HG02623 (cell line): ENCODE measurements at regions not wholly inside any gene's neighbourhood (a gene's known extent, or its start where the extent isn't known, plus 50 kb on each side); places are given as distances from the start of the nearest gene placed in this dataset.

Experiments
- ATAC-seq: cut with Tn5 transposase; IDR thresholded peaks from one replicate; pipeline ENCODE4 v1.9.1; 2021; ENCODE audit warnings: moderate library complexity; ENCODE audit not compliant: unreplicated experiment

DNA sequence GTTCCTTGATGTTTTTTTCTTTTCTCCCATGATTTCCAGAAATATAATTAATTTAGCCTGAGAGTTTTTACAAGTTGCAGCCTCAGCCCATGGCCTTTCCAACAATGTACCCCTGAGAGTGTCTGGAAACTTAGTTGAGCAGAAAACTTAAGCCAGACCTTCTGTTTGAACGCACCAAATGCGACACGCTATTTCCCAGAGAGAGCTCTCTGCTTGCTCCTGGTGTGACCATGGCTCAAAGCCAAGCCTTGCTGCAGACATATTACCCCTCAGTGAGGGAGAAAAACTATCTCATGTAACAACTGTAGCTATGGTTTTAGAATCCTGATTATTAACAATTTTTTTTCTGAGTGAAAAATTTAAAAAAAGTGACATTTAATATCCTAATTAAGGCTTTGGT, 1204.5 kb upstream of the SLC10A2 start:
- no peak for ATAC-seq

DNA sequence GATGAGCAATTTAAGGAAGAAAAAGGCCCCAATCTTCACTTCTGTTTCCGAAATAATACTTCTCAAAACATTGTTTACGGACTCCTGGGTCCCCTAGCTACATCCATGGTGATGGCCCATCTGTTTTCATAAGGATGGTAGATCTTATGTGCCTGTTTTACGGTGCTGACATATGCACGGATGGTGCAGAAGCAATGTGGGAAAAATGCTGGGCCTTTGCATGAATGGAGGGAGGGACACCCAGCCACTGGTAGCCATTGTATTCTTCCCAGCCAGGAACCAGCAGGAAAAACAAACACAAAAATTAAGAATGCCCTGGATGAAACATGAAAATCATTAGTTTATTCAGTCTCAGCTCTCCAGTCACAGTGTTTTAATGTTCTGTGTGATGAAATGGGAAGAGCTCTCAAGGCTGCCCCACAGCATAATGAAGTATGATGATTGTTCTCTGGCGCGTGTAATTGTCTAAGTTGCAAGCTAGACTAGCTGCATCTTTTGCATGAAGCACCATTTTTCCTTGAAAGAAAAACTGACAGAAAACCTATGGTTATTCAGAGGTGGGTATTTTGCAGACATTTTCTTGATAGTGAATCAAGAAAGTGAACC, 1201.1 kb upstream of the SLC10A2 start:
- no peak for ATAC-seq

DNA sequence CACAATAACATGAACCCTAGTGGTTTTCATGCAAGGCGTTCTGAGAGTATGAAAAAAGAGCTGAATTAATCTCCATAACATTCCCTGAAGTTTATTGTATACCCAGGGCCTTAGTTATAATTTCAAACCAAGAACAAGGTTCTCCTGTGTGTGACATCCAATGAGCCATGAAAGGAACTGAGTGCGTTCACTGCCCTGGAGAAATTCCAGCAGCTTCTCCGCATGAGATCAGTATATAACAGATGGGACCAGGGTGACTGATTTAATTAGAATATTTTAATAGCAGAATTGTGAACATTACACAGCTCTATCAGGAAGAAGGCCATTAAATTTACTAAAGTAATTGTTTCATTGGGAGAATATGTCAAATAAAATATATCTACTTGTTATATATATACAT, 1190.5 kb upstream of the SLC10A2 start:
- no peak for ATAC-seq

DNA sequence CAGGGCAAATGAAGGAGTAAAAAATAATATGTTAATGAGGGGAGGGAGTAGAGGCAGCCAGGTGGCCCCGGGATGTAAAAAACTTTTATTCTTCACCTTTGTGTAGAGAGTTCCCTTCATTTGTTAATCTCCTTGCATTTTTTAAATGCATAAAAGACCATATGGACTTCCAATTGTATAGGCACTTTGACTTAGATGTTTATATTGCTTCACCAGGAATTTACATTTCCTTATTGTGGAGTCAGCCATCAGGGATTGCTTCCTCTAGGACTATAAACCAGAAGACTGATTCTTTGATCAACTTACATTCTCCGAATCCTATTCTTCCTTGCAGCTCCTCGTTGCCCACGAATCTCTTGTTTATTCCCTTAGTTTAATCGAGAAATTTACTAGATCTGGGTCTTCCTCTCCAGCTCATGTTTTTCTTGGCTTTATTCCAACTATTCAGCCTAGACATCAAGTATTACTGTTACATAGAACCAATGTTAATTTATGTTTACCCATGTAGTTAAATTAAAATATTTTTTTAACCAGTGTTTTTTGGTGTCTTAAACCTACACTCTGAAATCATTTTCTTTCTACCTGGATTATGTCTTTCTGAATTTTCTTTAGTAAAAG, 1187.0 kb upstream of the SLC10A2 start:
- no peak for ATAC-seq

DNA sequence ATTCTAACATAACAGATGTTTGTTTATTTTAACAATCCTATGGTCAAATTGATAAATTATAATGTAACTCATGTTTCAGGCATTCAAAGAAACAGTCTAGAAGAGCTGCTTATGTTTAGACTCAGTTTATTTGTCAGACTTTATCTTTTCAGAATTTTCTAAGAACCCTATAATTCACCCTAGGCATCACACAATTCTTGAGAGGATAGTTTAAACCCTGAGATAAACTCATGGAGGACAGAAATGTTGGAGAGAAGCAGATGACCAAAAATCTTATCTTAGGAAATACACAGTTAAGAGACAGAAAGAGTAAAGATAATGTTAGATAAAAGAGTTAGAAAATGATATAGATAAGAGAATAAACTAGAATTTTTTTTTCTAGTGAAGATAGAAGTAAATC, 1185.7 kb upstream of the SLC10A2 start:
- no peak for ATAC-seq

DNA sequence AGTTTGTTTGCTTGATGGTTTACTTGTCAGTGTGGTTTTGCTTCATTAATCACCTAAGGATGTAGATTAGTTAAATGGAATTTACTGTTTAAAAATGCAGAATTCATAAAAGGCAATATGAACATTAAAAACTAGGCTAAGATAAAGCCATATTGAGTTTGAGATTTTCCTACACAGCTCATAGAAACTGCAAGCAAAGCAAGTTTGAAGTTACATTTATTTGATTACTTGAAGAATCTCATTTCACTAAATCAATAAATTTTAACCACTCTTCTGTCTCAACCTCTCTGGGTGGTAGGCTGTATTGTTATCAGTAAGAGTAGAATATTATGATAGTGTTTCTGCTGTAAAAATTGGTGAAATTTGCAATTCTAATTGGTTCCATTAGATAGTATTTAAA, 1180.7 kb upstream of the SLC10A2 start:
- no peak for ATAC-seq

DNA sequence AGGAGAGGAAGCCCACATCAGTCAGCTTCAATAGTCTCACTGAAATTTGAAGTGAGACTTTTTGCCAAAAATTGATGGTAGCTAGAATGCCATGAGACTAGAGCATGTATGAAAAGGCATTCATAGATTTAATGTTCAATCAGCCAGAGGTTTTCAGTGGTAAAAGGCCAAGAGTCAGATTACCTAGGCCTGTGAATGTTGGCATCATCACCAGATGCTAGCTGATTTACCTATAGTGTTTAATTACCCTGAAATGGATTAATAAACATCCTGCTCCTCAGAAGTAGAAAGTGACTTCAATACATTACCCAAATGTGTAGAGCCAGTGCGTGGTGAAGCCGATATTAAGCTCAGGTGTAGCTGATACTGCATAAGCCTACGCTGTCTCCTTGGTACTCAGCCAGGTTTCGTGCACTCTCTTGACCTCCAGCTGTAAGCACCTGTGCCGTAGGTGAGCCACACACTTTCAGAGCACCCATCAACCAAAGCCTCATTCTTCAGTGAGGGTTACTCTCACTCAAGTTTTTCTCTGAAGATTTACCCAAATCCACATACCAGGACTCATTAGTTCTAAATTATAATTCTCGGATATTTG, 1140.3 kb upstream of the SLC10A2 start:
- no peak for ATAC-seq

DNA sequence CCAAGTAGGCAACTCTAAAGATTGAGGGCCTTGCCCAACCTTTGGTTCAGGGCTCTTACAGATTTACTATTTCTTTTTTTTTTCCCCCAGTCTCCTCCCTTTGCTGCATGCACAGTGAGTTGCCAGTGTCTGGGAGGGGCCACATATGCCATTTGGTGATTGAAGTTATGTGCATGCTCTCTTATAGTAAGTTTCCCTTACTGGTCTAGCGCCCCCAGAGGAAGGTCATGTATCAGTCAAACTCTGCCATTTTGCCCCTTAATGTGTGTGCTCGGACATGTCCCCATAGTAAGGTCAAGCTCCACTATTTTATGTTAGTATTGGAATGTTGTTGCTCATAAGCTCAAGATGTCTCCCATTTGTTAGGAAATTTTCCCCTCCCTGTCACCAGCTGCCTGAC, 1138.0 kb upstream of the SLC10A2 start:
- ATAC-seq = no peak

DNA sequence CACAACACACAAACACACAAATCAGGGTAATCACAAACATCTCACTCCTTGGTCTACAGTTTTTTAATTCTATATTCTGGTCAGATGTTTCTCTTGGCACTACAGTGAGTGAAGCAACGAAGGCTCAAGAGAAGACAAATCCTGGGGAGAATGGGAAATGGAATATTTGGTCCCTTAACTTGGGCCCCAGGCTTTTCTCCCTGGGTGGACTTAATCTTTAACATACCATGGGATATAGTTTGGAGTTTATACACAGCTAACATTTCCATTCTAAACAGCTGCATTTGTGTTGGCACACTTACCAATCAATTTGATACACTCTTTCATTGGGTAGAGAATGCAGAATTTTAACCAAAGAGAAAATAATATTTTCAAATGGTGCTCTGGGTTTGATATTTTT, 1132.6 kb upstream of the SLC10A2 start:
- ATAC-seq = no peak

DNA sequence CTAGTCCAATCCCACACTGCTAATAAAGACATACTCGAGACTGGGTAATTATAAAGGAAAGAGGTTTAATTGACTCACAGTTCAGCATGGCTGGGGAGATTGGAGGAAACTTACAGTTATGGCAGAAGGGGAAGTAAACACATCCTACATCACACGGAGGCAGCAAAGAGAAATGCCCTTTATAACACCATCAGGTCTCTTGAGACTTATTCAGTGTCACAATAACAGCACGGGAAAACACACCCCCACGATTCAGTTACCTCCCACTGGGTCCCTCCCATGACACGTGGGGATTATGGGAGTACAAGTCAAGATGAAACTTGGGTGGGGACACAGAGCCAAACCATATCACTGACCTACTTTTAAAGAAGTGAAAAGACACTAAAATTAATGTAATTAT, 1130.4 kb upstream of the SLC10A2 start:
- ATAC-seq = no peak

DNA sequence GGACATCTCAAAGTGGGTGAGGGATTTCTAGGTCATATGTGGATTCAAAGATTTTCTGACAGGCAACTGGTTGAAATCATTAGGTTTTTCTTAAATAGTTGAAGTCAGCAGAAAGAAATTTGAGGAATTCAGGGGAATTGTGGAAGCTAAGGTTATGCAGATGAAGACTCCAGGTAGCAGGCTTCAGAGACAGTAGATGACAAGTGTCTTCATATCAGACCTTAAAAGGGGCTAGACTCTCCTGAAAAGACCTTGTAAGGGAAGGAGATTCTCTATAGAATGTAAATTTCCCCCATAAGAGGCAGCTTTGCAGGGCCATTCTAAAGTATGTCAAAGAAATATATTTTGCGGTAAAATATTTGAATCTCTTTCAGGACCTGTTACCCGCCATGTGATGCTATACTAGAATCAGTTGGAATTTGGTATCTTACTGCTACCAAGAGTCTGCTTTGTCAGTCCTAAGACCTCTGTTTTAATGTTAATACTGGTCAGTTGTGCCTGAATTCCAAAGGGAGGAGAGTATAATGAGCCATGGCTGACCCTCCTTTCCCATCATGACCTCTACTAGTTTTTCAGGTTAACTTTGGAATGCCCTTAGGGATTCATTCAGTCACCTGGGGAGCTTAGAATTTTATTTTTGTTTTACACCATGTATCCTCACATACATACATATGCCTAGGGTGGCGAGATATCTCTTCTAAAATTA, 1115.5 kb upstream of the SLC10A2 start:
- ATAC-seq = no peak

DNA sequence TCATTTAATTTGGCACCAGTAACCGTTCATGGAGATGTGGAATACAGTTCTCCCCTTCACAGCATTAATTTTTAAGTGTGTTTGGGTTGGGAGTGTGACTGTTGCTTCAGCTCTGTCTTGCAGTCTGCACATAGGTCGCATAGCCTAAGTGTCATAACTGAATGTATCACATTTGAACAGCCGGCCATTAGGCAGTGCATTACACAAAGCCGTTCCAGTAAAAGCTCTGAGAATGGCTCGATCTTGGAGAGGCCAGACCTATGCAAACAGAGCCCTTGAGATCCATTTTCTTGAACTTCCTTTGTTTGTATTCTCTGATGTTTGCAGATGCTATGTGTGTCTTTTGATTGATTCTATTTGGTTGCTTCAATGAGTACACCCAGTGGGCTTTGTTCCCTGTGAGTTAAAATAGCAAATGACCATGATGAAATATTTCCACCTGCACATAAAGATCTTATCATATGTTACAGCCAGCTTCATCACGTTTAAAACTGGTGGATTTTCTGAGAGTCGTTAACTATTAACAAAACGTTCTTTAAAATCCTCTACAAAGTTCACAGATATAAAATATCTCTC, 1104.9 kb upstream of the SLC10A2 start:
- ATAC-seq = no peak

DNA sequence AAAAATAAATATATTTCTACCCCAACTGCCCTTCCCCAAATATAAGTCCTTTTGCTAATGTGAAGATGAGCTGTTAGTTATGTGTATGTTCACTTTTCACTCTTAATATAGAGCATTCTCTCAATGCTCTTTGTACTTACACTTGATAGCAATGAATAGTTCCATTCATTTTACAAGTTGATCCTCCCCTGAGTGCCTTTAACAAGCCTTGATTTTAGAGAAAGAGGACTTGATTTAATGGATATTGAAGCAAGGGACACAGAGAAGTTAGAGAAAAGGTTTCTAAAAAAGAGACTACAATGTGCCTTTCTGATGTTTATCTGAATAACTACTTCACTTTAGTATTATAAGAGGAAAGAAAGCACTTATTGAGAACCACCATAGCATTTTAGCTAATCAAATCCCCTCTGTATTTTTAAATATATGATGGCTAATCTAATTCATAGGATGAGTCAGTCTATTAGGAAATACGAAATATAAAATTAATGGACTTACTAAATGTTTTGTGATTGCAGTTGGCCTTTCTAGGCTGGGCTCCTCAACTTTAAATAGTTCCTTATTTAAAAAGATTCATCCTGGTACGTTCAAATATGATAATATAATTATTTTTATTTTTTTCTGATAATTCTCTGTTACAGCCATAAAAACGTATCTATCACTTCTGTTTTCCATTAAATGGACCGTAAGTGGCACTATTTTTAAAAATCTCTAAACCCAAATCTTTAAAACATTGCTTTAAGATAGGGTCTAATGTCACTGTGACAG, 1097.8 kb upstream of the SLC10A2 start:
- ATAC-seq = no peak

DNA sequence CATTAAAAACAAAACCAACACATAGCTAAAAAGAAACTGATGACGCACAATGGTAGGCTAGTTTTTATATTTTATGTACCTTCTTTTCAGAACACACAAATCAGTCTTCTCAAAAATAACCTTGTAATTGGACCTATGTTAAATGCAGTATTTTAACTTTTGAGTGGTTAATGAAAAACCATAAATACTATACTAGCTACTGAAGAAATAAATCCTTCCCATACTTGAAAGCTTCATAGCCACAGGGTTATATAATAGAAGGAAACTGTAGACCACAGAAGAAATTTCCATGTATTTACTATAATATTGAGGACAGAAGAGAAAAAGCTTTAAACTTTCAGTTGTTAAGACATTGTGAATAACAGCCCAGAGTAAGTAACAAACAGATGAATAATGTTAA, 1094.3 kb upstream of the SLC10A2 start:
- no peak for ATAC-seq

DNA sequence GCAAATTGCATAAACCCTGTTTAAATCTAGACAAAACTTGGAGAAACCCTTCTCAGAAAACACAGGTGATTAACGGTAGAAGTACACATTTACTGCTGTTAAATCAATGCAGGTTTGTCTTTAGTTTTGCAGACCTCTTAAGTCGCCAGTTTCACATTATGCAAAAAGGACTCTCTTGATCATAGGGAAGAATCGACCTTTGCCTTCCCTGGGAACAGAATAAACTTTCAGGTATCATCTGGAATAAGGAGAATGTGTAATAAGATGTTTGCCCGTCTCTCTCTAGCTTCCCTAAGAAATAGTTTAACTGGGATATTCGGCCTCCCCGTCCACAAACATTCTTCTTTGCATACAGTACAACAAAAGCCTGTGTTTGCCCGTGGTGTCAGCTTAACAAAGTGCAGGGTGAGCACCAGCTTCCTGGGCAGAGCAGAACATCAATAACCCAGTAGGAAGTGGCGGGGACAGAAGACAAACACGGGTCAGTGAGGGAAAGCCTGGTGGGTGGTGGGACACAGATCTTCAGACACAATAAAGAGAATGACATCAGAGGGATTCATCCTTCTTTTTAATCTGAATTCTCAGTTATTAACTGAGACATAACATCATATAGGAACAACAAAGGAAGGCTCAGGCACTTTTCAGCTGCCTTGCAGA, 1077.7 kb upstream of the SLC10A2 start:
- ATAC-seq = no peak

DNA sequence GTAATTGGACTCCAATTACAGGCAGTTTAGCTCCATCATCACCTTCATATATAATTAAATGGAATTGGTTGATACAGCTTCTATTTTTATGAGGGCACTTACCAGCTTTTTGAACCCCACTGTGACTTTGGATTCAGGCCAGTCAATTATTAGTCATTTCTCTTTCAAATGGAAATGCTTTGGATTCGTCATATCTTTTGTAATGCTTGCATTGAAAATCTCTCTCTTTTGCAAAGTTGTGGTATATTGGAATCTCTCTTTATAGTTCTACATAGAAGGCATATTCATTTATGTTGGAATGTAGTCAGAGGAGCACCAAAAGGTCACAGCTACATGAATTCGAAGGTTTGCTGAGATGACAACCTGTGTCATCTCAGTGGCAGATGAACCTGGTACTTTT, 1074.3 kb upstream of the SLC10A2 start:
- no peak for ATAC-seq

DNA sequence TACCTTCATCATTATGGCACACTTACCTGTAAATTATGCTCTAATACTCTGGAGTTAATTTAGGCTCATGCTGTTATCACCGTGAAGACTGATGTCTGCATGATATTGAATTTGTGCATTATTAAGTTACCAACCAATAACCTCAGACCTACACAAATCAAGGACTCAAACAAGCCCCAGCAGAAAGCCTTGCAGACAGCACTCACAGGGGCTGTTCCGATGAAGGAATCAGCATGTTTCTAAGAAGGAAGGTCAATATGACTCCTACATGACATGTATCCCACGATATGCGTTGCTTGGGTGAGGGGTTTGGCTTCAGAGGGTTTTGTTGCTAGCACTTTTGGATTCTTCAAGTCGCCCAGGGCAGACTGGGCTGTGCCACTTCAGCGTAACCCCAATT, 1071.2 kb upstream of the SLC10A2 start:
- ATAC-seq = no peak

DNA sequence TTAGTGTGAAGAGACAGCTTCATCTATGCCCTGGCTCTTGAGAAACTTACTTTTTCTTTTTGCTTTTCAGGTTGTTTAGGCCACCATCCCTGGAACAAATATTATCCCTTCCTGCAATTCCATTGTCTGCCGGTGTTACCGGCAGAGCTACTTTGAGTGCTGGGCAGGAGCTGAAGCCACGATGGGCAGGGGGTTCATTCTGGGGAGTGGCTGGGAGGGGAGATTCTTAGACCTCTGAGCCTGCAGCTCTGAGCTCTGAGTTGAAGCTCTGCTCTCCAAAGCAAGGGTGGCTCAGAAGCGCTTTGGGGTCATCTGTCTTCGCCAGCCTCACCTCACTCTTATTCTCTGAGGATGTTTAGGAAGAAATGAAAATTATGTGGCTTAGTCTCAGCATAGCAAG, 1066.6 kb upstream of the SLC10A2 start:
- no peak for ATAC-seq

DNA sequence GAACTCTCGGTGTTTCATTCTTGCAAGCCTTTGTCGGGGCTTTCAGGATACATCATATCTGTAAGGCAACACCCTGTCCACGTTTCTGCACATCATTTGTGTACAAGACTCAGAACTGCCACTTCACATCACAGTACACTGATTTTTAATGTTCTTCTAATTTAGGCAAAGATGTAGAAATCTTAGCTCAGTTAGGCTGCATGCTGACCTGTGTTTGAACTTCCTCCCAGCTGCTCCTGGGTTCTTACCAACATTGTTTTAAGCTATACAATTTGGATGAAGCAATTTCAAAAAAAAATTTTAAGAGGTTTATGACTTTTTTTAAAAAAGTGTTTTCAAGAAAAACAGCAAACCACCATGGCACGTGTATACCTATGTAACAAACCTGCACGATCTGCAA, 1047.9 kb upstream of the SLC10A2 start:
- ATAC-seq = no peak

DNA sequence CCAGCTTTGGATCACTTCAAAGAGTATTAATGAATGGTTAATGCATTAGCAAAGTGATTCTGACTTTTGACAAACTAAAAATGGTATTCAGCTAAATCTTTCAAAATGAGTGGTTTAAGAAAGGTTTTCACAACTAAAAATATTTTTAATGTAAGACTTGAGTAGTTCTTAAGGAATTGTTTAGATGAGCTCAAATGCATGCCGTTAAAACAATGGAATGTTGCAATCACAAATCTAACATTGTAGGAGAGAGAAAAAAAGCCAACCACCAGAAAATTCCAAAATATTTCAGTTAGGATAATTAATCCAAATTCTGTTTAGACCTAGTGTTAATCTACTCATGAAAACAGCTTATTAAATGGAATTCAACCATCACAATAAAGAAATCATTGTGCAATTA, 1044.8 kb upstream of the SLC10A2 start:
- ATAC-seq = no peak
